H1 (cell line): ENCODE measurements at regions not wholly inside any gene's neighbourhood (a gene's known extent, or its start where the extent isn't known, plus 50 kb on each side); places are given as distances from the start of the nearest gene placed in this dataset.

ENCODE experiments used
- CTCF ChIA-PET: fragments of 300-600 bp; sonication (Branson Sonifier 250); formaldehyde crosslinking; loops from one replicate; lab custom pipeline; 2021; ENCODE audit not compliant: partially characterized antibody; lab: Charles Lee
- POLR2A ChIA-PET: fragments of 300-600 bp; sonication (Branson Sonifier 250); formaldehyde crosslinking; loops from one replicate; lab custom pipeline; 2021; ENCODE audit warnings: inconsistent platforms; ENCODE audit not compliant: partially characterized antibody; lab: Charles Lee
- DNase-seq, 2 experiments: peaks; one replicate each; pipeline versions ENCODE4 v3.0.0 to v3.0.0-alpha.2; 2010 to 2022; ENCODE audit warnings: low spot score in 2 of 2, low read depth in 1 of 2, mixed read lengths in 1 of 2
- FAIRE-seq: peaks from 2 replicates; lab custom pipeline; 2011; peaks lifted over from hg19 to GRCh38; lab: Jason Lieb, UNC
- H2AFZ ChIP-seq: 2 replicates; pipeline ENCODE4 v1.8.1; 2012; ENCODE audit warnings: low read length, inconsistent platforms
- H2AK5ac ChIP-seq: 2 replicates; pipeline ENCODE4 v1.6.1; 2013; ENCODE audit warnings: low read depth, low read length
- H2BK120ac ChIP-seq: replicated peaks from 2 replicates; pipeline ENCODE3; 2013; ENCODE audit warnings: low read depth, low read length, inconsistent platforms
- H2BK12ac ChIP-seq: 2 replicates; pipeline ENCODE4 v1.6.1; 2013; ENCODE audit warnings: low read depth, low read length
- H2BK15ac ChIP-seq: 2 replicates; pipeline ENCODE4 v1.6.1; 2013; ENCODE audit warnings: low read length
- H2BK20ac ChIP-seq: 2 replicates; pipeline ENCODE4 v1.6.1; 2013; ENCODE audit warnings: low read length
- H2BK5ac ChIP-seq: 2 replicates; pipeline ENCODE4 v1.6.1; 2013; ENCODE audit warnings: low read depth, low read length
- H3K14ac ChIP-seq: 2 replicates; pipeline ENCODE4 v1.6.1; 2013; ENCODE audit warnings: inconsistent platforms; ENCODE audit not compliant: insufficient read length
- H3K18ac ChIP-seq: 2 replicates; pipeline ENCODE4 v1.6.1; 2013; ENCODE audit warnings: low read length; ENCODE audit errors: extremely low read depth
- H3K23ac ChIP-seq: 2 replicates; pipeline ENCODE4 v1.6.1; 2013; ENCODE audit warnings: inconsistent platforms; ENCODE audit not compliant: insufficient read length
- H3K23me2 ChIP-seq: 2 replicates; pipeline ENCODE4 v1.6.1; 2013; ENCODE audit warnings: low read depth, low read length
- H3K27ac ChIP-seq: 2 replicates; pipeline ENCODE4 v1.6.1; 2011; ENCODE audit warnings: low read depth, low read length, inconsistent platforms
- H3K27me3 ChIP-seq, 4 experiments: replicated peaks in 1 of 4; 1 replicate in 1 of 4; 2 replicates in 3 of 4; pipeline versions ENCODE4 v1.6.1 to v1.8.1; 2011 to 2013; ENCODE audit warnings: low read length in 3 of 4, mild to moderate bottlenecking in 3 of 4, inconsistent platforms in 2 of 4, mixed read lengths in 2 of 4, moderate library complexity in 1 of 4; ENCODE audit not compliant: control insufficient read depth in 3 of 4, insufficient read depth in 3 of 4; ENCODE audit errors: extremely low read depth in 1 of 4
- H3K36me3 ChIP-seq, 4 experiments: 2 replicates each; pipeline versions ENCODE4 v1.6.1 to v1.8.1; 2011 to 2013; ENCODE audit warnings: mild to moderate bottlenecking in 4 of 4, low read length in 3 of 4, moderate library complexity in 2 of 4, control low read depth in 1 of 4, inconsistent platforms in 1 of 4; ENCODE audit not compliant: insufficient read depth in 4 of 4, control insufficient read depth in 2 of 4
- H3K4ac ChIP-seq: replicated peaks from 2 replicates; pipeline ENCODE3; 2013; ENCODE audit warnings: low read length, low read depth, mixed read lengths, inconsistent platforms; ENCODE audit not compliant: insufficient read length
- H3K4me1 ChIP-seq, 4 experiments: replicated peaks in 1 of 4; 1 replicate in 1 of 4; 2 replicates in 3 of 4; pipeline versions ENCODE4 v1.6.1 to v1.8.1; 2011 to 2013; ENCODE audit warnings: low read length in 3 of 4, inconsistent platforms in 2 of 4, mixed read lengths in 1 of 4; ENCODE audit not compliant: insufficient read depth in 4 of 4, control insufficient read depth in 3 of 4
- H3K4me2 ChIP-seq, 2 experiments: 2 replicates each; pipeline versions ENCODE4 v1.6.1 to v1.8.1; 2011 to 2013; ENCODE audit warnings: low read depth in 2 of 2, low read length in 2 of 2, control low read depth in 1 of 2, inconsistent platforms in 1 of 2, mild to moderate bottlenecking in 1 of 2; ENCODE audit not compliant: insufficient read depth in 1 of 2
- H3K4me3 ChIP-seq, 4 experiments: fragments of 200-600, 300-600 bp in 1 of 4; sonication (generic), shearing (Covaris generic), sonication (Bioruptor Twin) in 1 of 4; 2 replicates each; pipeline versions ENCODE4 v1.5.1 to v1.8.1; 2011 to 2016; ENCODE audit warnings: low read length in 4 of 4, low read depth in 3 of 4, control low read depth in 2 of 4, inconsistent platforms in 2 of 4, mild to moderate bottlenecking in 2 of 4, mixed read lengths in 1 of 4, moderate library complexity in 1 of 4; ENCODE audit not compliant: insufficient read depth in 2 of 4; ENCODE audit errors: extremely low read depth in 1 of 4
- H3K56ac ChIP-seq: replicated peaks from 2 replicates; pipeline ENCODE3; 2013; ENCODE audit warnings: low read depth, mild to moderate bottlenecking, mixed read lengths, low read length, inconsistent platforms; ENCODE audit not compliant: insufficient read length
- H3K79me1 ChIP-seq: 2 replicates; pipeline ENCODE4 v1.6.1; 2013; ENCODE audit warnings: low read depth, low read length, control low read depth
- H3K79me2 ChIP-seq, 2 experiments: 2 replicates each; pipeline versions ENCODE4 v1.6.1 to v1.8.1; 2012 to 2013; ENCODE audit warnings: low read length in 2 of 2, mild to moderate bottlenecking in 2 of 2, inconsistent platforms in 1 of 2; ENCODE audit not compliant: insufficient read depth in 2 of 2, control insufficient read depth in 1 of 2
- H3K9ac ChIP-seq, 4 experiments: replicated peaks in 1 of 4; 1 replicate in 1 of 4; 2 replicates in 3 of 4; pipeline versions ENCODE4 v1.6.1 to v1.8.1; 2011 to 2013; ENCODE audit warnings: low read depth in 3 of 4, low read length in 3 of 4, control low read depth in 2 of 4, mild to moderate bottlenecking in 2 of 4, moderate library complexity in 2 of 4, inconsistent platforms in 1 of 4; ENCODE audit errors: extremely low read depth in 1 of 4
- H3K9me3 ChIP-seq, 2 experiments: 2 replicates each; pipeline versions ENCODE4 v1.6.1 to v1.8.1; 2012 to 2013; ENCODE audit warnings: mild to moderate bottlenecking in 2 of 2, moderate library complexity in 2 of 2, control low read depth in 1 of 2, inconsistent platforms in 1 of 2, low read depth in 1 of 2, low read length in 1 of 2, mixed read lengths in 1 of 2; ENCODE audit not compliant: insufficient read depth in 2 of 2
- H4K20me1 ChIP-seq, 2 experiments: replicated peaks in 1 of 2; 2 replicates each; pipeline versions ENCODE3 to v1.8.1; 2011 to 2013; ENCODE audit warnings: inconsistent platforms in 2 of 2, low read length in 2 of 2, mild to moderate bottlenecking in 1 of 2; ENCODE audit not compliant: insufficient read depth in 2 of 2, control insufficient read depth in 1 of 2
- H4K5ac ChIP-seq: 2 replicates; pipeline ENCODE4 v1.6.1; 2013; ENCODE audit warnings: low read length, low read depth, mixed read lengths, inconsistent platforms; ENCODE audit not compliant: insufficient read length
- H4K8ac ChIP-seq: 2 replicates; pipeline ENCODE4 v1.8.0; 2013; ENCODE audit warnings: mild to moderate bottlenecking, moderate library complexity, low read length, inconsistent platforms; ENCODE audit not compliant: insufficient read depth; ENCODE audit errors: extremely low read depth
- H4K91ac ChIP-seq: replicated peaks from 2 replicates; pipeline ENCODE3; 2013; ENCODE audit warnings: low read length, mixed read lengths, inconsistent platforms; ENCODE audit not compliant: insufficient read length
- SIX5 ChIP-seq: IDR thresholded peaks from 2 replicates; pipeline ENCODE4 v1.6.1; 2011; ENCODE audit warnings: mild to moderate bottlenecking, low read depth, low read length
- SP4 ChIP-seq: IDR thresholded peaks from 2 replicates; pipeline ENCODE4 v1.6.1; 2012; ENCODE audit warnings: low read length, inconsistent platforms
- TBP ChIP-seq: IDR thresholded peaks from 2 replicates; pipeline ENCODE4 v1.6.1; 2011; ENCODE audit warnings: low read depth, low read length, improper control_type of control experiment
- WGBS, 2 experiments: shearing (Covaris generic) in 1 of 2; methylation state at CpG; one replicate each; pipeline versions ENCODE4 v1.1.6 to v1.1.7; 2013 to 2015; ENCODE audit warnings: low lambda C conversion rate in 2 of 2, mixed read lengths in 2 of 2, inconsistent platforms in 1 of 2, low coverage in 1 of 2, missing lambda C conversion rate in 1 of 2; ENCODE audit not compliant: insufficient replicate concordance in 2 of 2, insufficient coverage in 1 of 2, insufficient read length in 1 of 2; ENCODE audit errors: extremely low coverage in 1 of 2, missing lambda C conversion rate in 1 of 2; 5-methylcytosine and 5-hydroxymethylcytosine counted together

- DNase-seq, result peak in 1 of 2 experiments; percentile 8
- ChIA-PET CTCF (no interaction called here), POLR2A (no interaction called here)
- H4K91ac ChIP-seq, result no peak overlapping the region
- no peak overlapping the region; the same call in 1 of the 2 replicates for H2BK5ac ChIP-seq
- H3K18ac ChIP-seq, result 0 out of 2 replicates have a peak overlapping the region, but pooled peaks have one; percentile 28
- no peak overlapping the region for H3K14ac ChIP-seq
- no peaks in the 10 kb centered on the region for H3K79me1 ChIP-seq
- peak overlapping the region in 1 of 4 experiments; percentile 28; a peak in 1 of 7 replicates for H3K9ac ChIP-seq
- H3K4me2 ChIP-seq, result no peak overlapping the region
- no peaks in the 10 kb centered on the region for H4K20me1 ChIP-seq
- FAIRE-seq, result no peak
- no peaks in the 10 kb centered on the region for H3K9me3 ChIP-seq
- no peak overlapping the region for H2BK120ac ChIP-seq
- no peaks in the 10 kb centered on the region for H3K4me1 ChIP-seq
- H3K36me3 ChIP-seq, result no peaks in the 10 kb centered on the region
- no peak overlapping the region for H3K4ac ChIP-seq
- H2BK20ac ChIP-seq, result 0 out of 2 replicates have a peak overlapping the region, but pooled peaks have one; percentile 48
- H4K8ac ChIP-seq, result no peak overlapping the region
- no peak overlapping the region for H2BK12ac ChIP-seq
- no peak overlapping the region for H3K56ac ChIP-seq
- H3K79me2 ChIP-seq, result no peaks in the 10 kb centered on the region
- no peak overlapping the region for H3K27ac ChIP-seq
- H3K23ac ChIP-seq, result no peak overlapping the region
- H4K5ac ChIP-seq, result no peak overlapping the region
- peak overlapping the region; percentile 95; the same call in 1 of the 2 replicates for H2AK5ac ChIP-seq
- no peaks in the 10 kb centered on the region; a peak in 1 of 7 replicates for H3K27me3 ChIP-seq
- H3K23me2 ChIP-seq, result no peaks in the 10 kb centered on the region
- 97% methylated on average over 3 of the region's 3 CpGs; no CpG with 5 or more reads in 1 of the 2 experiments for whole genome bisulfite sequencing, 2 experiments
- H3K4me3 ChIP-seq, result no peak overlapping the region
- no peak overlapping the region for H2AFZ ChIP-seq
- H2BK15ac ChIP-seq, result no peak overlapping the region
- TF ChIP-seq TBP, result no peak
- TF ChIP-seq SIX5, result no peak
- TF ChIP-seq SP4, result no peak
Observed at GRCh38 chr19:28508666-28509065, 704.3 kb downstream of the UQCRFS1 start.
